Endodermal cell (in vitro differentiated cells): ENCODE measurements at regions not wholly inside any gene's neighbourhood (a gene's known extent, or its start where the extent isn't known, plus 50 kb on each side); places are given as distances from the start of the nearest gene placed in this dataset.

Experiments used
- DNase-seq: peaks from one replicate; pipeline ENCODE4 v3.0.0-alpha.2; 2017
- H3K27ac ChIP-seq: 2 replicates; pipeline ENCODE4 v1.5.1; 2013; ENCODE audit warnings: mild to moderate bottlenecking, low read depth, low read length, moderate library complexity
- H3K27me3 ChIP-seq: 2 replicates; pipeline ENCODE4 v1.6.1; 2013; ENCODE audit warnings: mild to moderate bottlenecking, low read length, moderate library complexity; ENCODE audit not compliant: insufficient read depth, control insufficient read depth, poor library complexity, severe bottlenecking
- H3K36me3 ChIP-seq: 2 replicates; pipeline ENCODE4 v1.7.0; 2013; ENCODE audit warnings: mild to moderate bottlenecking, low read length, moderate library complexity; ENCODE audit not compliant: control insufficient read depth, insufficient read depth
- H3K4me1 ChIP-seq: one replicate; pipeline ENCODE4 v1.7.0; 2013; ENCODE audit warnings: low read length; ENCODE audit not compliant: control insufficient read depth, insufficient read depth
- H3K4me3 ChIP-seq: 2 replicates; pipeline ENCODE4 v1.5.1; 2013; ENCODE audit warnings: mild to moderate bottlenecking, low read length, moderate library complexity
- H3K9ac ChIP-seq: 2 replicates; pipeline ENCODE4 v1.6.1; 2013; ENCODE audit warnings: mild to moderate bottlenecking, low read length, moderate library complexity; ENCODE audit not compliant: poor library complexity, severe bottlenecking; ENCODE audit errors: extremely low read depth
- H3K9me3 ChIP-seq: 2 replicates; pipeline ENCODE4 v1.6.1; 2013; ENCODE audit warnings: mild to moderate bottlenecking, low read length, moderate library complexity; ENCODE audit not compliant: control insufficient read depth
- H3K27ac Mint-ChIP-seq: 2 replicates; pipeline ENCODE4 v1.8.0; 2020; ENCODE audit warnings: mixed read lengths
- H3K27me3 Mint-ChIP-seq: 2 replicates; pipeline ENCODE4 v1.8.0; 2021; ENCODE audit warnings: mild to moderate bottlenecking, mixed read lengths; ENCODE audit not compliant: insufficient read depth
- H3K36me3 Mint-ChIP-seq: 2 replicates; pipeline ENCODE4 v1.8.0; 2020; ENCODE audit warnings: low read depth, mixed read lengths
- H3K4me1 Mint-ChIP-seq: 2 replicates; pipeline ENCODE4 v1.8.0; 2020; ENCODE audit warnings: mixed read lengths
- H3K4me3 Mint-ChIP-seq: 2 replicates; pipeline ENCODE4 v1.8.0; 2020; ENCODE audit warnings: mild to moderate bottlenecking, moderate library complexity, mixed read lengths
- H3K9me3 Mint-ChIP-seq: 2 replicates; pipeline ENCODE4 v1.8.0; 2020; ENCODE audit warnings: mild to moderate bottlenecking, mixed read lengths
- WGBS, 2 experiments: methylation state at CpG; one replicate each; pipeline versions ENCODE4 v1.1.5 to v1.1.7; 2013; ENCODE audit warnings: missing lambda C conversion rate in 2 of 2, mixed read lengths in 1 of 2; ENCODE audit not compliant: insufficient coverage in 1 of 2, insufficient read length in 1 of 2; 5-methylcytosine and 5-hydroxymethylcytosine counted together
- TF ChIP-seq, protein P1 (sequence below): fragments of 200-600 bp; sonication (generic); conservative IDR thresholded peaks from 2 replicates; pipeline ENCODE4 v1.5.0; 2021; ENCODE audit warnings: antibody characterized with exemption, mild to moderate bottlenecking

DNA sequence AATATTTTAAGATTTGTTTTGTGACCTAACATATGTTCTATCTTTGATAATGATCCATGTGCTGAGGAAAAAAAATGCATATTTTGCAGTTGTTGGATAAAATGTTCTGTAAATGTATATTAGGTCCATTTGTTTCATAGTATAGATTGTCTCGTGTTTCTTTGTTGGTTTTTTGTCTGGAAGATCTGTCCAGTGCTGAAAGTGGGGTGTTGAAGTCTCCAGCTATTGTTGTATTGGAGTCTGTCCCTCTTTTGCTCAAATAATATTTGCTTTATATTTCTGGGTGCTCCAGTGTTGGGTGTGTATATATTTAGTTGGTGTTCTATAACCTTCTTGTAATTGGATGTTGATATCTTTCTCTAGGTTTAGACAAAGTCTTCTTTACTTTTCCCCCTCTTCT is 53.2 kb upstream of the FRMPD3 start:
- H3K4me3 Mint-ChIP-seq: no peak overlapping the region
- no peak overlapping the region for H3K9ac ChIP-seq
- TF ChIP-seq, protein P1, sequence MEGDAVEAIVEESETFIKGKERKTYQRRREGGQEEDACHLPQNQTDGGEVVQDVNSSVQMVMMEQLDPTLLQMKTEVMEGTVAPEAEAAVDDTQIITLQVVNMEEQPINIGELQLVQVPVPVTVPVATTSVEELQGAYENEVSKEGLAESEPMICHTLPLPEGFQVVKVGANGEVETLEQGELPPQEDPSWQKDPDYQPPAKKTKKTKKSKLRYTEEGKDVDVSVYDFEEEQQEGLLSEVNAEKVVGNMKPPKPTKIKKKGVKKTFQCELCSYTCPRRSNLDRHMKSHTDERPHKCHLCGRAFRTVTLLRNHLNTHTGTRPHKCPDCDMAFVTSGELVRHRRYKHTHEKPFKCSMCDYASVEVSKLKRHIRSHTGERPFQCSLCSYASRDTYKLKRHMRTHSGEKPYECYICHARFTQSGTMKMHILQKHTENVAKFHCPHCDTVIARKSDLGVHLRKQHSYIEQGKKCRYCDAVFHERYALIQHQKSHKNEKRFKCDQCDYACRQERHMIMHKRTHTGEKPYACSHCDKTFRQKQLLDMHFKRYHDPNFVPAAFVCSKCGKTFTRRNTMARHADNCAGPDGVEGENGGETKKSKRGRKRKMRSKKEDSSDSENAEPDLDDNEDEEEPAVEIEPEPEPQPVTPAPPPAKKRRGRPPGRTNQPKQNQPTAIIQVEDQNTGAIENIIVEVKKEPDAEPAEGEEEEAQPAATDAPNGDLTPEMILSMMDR: no peak
- no peak for DNase-seq
- H3K27me3 Mint-ChIP-seq: no peaks in the 10 kb centered on the region
- H3K9me3 Mint-ChIP-seq: peaks cover 58% of the 10 kb centered on the region
- H3K36me3 ChIP-seq: no peaks in the 10 kb centered on the region
- WGBS, 2 experiments: 82% methylated on average over 1 of the region's 1 CpG; no CpG with 5 or more reads in 1 of the 2 experiments
- H3K9me3 ChIP-seq: no peaks in the 10 kb centered on the region
- no peak overlapping the region for H3K27ac Mint-ChIP-seq
- H3K27ac ChIP-seq: no peak overlapping the region
- no peaks in the 10 kb centered on the region for H3K4me1 ChIP-seq
- H3K36me3 Mint-ChIP-seq: no peaks in the 10 kb centered on the region
- H3K27me3 ChIP-seq: no peaks in the 10 kb centered on the region
- H3K4me1 Mint-ChIP-seq: no peaks in the 10 kb centered on the region
- no peak overlapping the region for H3K4me3 ChIP-seq

DNA sequence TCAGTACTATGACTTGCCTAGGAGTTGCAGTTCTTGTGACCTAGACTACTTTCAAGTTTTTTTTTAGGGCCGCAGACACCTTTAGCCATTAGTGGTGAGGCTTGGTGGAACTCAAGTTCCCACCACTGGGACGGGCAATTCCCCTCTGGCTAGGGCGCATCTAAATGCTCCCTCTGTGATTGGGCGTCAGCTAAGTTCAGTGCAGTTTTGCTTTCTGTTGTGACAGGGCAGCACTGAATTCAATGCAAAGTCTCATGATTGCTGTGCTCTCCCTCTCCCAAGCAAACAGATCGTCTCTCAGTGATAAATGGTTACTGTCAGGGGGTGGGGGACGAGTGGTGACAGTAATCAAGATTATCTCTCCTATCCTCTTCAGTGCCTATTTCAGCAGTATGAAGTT is 52.7 kb upstream of the FRMPD3 start:
- Histone ChIP-seq H3K27me3 (no peaks in the 10 kb centered on the region), H3K9ac (no peak overlapping the region), H3K4me3 (no peak overlapping the region), H3K36me3 (no peaks in the 10 kb centered on the region), H3K4me1 (no peaks in the 10 kb centered on the region), H3K27ac (no peak overlapping the region), H3K9me3 (no peaks in the 10 kb centered on the region)
- Mint-ChIP-seq H3K4me3 (no peak overlapping the region), H3K27ac (no peak overlapping the region), H3K36me3 (no peaks in the 10 kb centered on the region), H3K27me3 (no peaks in the 10 kb centered on the region), H3K9me3 (peaks cover 52% of the 10 kb centered on the region), H3K4me1 (no peaks in the 10 kb centered on the region)
- WGBS, 2 experiments: 79% methylated on average over 4 of the region's 6 CpGs; no CpG with 5 or more reads in 1 of the 2 experiments
- TF ChIP-seq, protein P1: no peak
- no peak for DNase-seq

- Mint-ChIP-seq H3K36me3 (no peaks in the 10 kb centered on the region), H3K9me3 (peaks cover 47% of the 10 kb centered on the region), H3K4me1 (no peaks in the 10 kb centered on the region), H3K27ac (no peak overlapping the region), H3K27me3 (no peaks in the 10 kb centered on the region), H3K4me3 (no peak overlapping the region)
- H3K36me3 ChIP-seq: no peaks in the 10 kb centered on the region
- H3K4me3 ChIP-seq: no peak overlapping the region
- H3K9ac ChIP-seq: no peak overlapping the region
- H3K27me3 ChIP-seq: no peaks in the 10 kb centered on the region
- DNase-seq: no peak
- no peak overlapping the region for H3K27ac ChIP-seq
- TF ChIP-seq, protein P1: no peak
- no peaks in the 10 kb centered on the region for H3K4me1 ChIP-seq
- no peaks in the 10 kb centered on the region for H3K9me3 ChIP-seq
These were observed 51.3 kb upstream of the FRMPD3 start for GRCh38 chrX:107398115-107398514.
